Adipocyte (in vitro differentiated cells): ENCODE measurements at regions not wholly inside any gene's neighbourhood (a gene's known extent, or its start where the extent isn't known, plus 50 kb on each side); places are given as distances from the start of the nearest gene placed in this dataset.
"Not testable (repeated sequence)": the region's sequence is repeated elsewhere in the genome, so short reads cannot be mapped to it uniquely, and the experiment has no call there.

Source experiments
- DNase-seq: peaks from one replicate; pipeline ENCODE4 v3.0.0-alpha.2; 2015; ENCODE audit warnings: low read depth
- H3K27me3 ChIP-seq: replicated peaks from 2 replicates; pipeline ENCODE4 v1.7.0; 2013; ENCODE audit warnings: mild to moderate bottlenecking, low read length, moderate library complexity; ENCODE audit not compliant: control insufficient read depth, insufficient read depth
- H3K36me3 ChIP-seq: 2 replicates; pipeline ENCODE4 v1.7.0; 2013; ENCODE audit warnings: low read length, mild to moderate bottlenecking, moderate library complexity; ENCODE audit not compliant: control insufficient read depth, insufficient read depth, severe bottlenecking
- H3K4me1 ChIP-seq: 2 replicates; pipeline ENCODE4 v1.7.0; 2013; ENCODE audit warnings: mild to moderate bottlenecking, low read length, moderate library complexity; ENCODE audit not compliant: control insufficient read depth, insufficient read depth
- H3K4me3 ChIP-seq: 2 replicates; pipeline ENCODE4 v1.7.0; 2013; ENCODE audit warnings: mild to moderate bottlenecking, low read length, moderate library complexity
- H3K9ac ChIP-seq: 2 replicates; pipeline ENCODE4 v1.7.0; 2013; ENCODE audit warnings: mild to moderate bottlenecking, low read length, moderate library complexity
- H3K9me3 ChIP-seq: 2 replicates; pipeline ENCODE4 v1.7.0; 2013; ENCODE audit warnings: mild to moderate bottlenecking, low read length, moderate library complexity; ENCODE audit not compliant: control insufficient read depth

DNA sequence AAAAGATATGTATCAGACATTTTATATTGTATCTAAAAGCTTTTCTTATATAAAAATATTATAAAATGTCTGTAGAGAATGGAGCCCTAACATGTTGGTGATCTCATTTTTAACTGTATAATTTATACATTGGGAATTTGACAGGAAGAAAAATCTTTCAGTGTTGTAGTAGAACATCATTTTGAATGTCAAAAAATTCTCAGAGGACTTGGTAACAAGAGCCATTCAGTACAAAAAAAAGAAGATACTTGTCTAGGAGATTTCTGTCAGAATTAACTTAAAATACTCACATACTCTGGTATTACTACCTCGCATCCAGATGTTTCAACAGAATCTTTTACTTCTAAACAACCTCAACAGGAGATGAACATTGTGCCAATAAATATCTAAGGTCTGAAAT is 1277.9 kb downstream of the ROBO2 start:
- Histone ChIP-seq H3K36me3 (no peaks in the 10 kb centered on the region), H3K27me3 (no peaks in the 10 kb centered on the region), H3K9ac (no peak overlapping the region), H3K4me1 (no peaks in the 10 kb centered on the region), H3K9me3 (no peaks in the 10 kb centered on the region), H3K4me3 (no peak overlapping the region)
- no peak for DNase-seq

DNA sequence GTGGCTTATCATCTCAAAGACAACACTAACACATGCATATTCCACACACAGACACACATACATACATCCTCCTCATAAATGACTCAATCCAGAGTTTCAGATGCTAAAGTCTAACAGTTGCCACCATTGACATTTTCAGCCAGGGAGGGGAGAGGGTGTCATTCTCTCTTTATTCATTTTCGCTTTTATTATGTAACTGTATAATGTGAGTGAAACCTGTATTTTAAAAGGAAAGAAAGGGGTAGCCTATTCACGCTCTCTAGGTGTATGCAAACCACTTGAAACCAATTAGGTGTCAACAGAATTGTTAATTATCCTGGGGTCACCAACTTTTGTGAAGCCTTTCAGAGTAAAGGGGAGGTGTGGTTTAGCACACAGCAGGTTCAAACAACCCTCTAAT is 1282.9 kb downstream of the ROBO2 start:
- Histone ChIP-seq H3K36me3 (no peaks in the 10 kb centered on the region), H3K9me3 (no peaks in the 10 kb centered on the region), H3K9ac (no peak overlapping the region), H3K4me1 (no peaks in the 10 kb centered on the region), H3K27me3 (no peaks in the 10 kb centered on the region), H3K4me3 (no peak overlapping the region)
- DNase-seq, result no peak

DNA sequence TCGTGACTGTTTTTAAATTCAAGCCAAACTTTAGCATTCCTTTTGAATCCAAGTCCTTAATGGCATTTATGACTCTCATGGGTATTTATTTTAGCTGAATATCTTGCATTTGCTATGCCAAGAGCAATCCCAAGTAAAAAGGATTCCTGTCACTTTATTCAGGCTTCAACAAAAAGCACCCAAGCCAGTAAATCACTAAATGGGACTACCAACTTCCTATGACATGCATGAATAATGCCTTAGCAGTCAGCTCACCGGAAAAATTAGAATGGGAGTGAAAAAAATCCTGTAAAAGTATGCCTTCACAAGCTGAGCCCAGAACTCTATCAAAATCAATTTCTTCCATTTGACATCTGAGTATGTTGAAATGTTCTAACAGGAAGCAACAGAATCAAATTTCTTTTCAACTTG is 1297.9 kb downstream of the ROBO2 start:
- no peak overlapping the region for H3K4me3 ChIP-seq
- H3K9me3 ChIP-seq, result no peaks in the 10 kb centered on the region
- H3K36me3 ChIP-seq, result no peaks in the 10 kb centered on the region
- DNase-seq, result peak; percentile 68
- H3K4me1 ChIP-seq, result peaks cover 12% of the 10 kb centered on the region
- no peaks in the 10 kb centered on the region for H3K27me3 ChIP-seq
- H3K9ac ChIP-seq, result no peak overlapping the region

DNA sequence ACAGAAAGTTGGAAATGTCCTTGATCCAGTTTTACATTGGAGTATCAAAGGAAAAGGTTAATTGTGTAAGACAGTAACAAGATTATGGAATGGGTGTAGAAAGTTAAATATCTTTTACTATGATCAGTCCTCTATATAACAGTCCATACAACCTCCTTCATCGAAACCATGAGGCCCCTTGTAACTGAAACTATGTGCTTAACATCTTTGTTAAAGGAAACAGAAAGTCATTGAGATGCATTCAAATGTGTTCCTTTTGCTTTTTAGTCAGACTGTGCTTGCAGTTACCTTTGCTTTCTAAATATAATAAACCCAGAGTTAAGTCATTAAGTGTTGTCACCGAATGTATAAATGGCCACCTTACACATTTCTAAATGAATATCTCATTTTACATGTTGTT is 1298.5 kb downstream of the ROBO2 start:
- H3K4me1 ChIP-seq, result peaks cover 12% of the 10 kb centered on the region
- no peak overlapping the region for H3K9ac ChIP-seq
- H3K27me3 ChIP-seq, result no peaks in the 10 kb centered on the region
- H3K36me3 ChIP-seq, result no peaks in the 10 kb centered on the region
- DNase-seq, result peak; percentile 44
- H3K9me3 ChIP-seq, result no peaks in the 10 kb centered on the region
- no peak overlapping the region for H3K4me3 ChIP-seq

DNA sequence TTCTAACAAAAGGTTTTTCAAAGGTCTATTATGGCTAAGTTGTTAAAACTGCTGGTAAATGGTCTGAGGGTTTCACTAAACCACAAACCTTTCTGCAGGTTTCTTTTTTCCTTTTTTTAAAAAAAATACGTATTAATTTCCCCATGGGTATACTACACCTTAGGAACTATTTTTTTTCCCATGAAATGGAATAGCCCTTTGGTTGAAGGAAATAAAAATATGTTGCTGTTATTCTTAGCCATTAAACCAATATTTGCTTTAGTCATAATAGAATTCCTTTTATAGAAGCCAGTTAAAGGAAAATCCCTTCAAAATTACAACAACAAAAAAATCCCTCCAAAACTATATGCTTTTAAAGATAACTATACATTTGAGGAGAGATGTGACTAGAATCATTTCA is 1303.3 kb downstream of the ROBO2 start:
- no peaks in the 10 kb centered on the region for H3K27me3 ChIP-seq
- H3K36me3 ChIP-seq, result no peaks in the 10 kb centered on the region
- DNase-seq, result no peak
- H3K9me3 ChIP-seq, result no peaks in the 10 kb centered on the region
- no peak overlapping the region for H3K4me3 ChIP-seq
- no peak overlapping the region for H3K9ac ChIP-seq
- peaks cover 4% of the 10 kb centered on the region for H3K4me1 ChIP-seq

DNA sequence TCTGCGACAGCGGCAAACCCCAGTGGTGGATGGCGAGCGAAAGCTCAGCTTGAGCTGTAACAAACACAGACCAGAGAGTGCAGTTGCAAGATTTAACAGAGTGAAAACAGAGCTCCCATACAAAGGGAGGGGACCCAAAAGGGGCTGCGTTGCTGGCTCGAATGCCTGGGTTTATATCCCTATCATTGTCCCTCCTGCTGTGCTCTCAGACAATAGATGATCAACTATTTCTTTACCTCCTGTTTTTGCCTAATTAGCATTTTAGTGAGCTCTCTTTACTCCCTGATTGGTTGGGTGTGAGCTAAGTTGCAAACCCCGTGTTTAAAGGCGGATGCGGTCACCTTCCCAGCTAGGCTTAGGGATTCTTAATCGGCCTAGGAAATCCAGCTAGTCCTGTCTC is 1304.4 kb downstream of the ROBO2 start:
- not testable (repeated sequence) for H3K9me3 ChIP-seq, H3K4me3 ChIP-seq, DNase-seq, H3K4me1 ChIP-seq, H3K36me3 ChIP-seq, H3K9ac ChIP-seq, H3K27me3 ChIP-seq

DNA sequence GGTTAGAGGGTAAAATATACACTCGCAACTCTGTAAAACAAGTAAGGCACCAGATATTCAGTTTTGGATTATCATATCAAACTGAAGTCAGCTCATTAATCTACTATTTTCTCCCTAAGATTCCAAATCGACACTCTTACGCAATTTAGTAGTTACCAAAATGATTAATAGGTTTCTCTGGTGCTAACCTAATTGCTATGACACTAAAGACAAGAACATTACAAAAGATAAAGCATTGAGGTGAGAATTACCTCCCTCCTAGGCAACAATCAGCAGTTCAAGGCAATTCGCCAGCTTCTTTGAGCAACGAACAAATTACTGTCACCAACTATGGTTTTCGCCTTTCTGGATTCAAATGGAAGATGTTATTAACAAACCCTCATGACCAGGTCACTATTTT is 1305.0 kb downstream of the ROBO2 start:
- DNase-seq, result no peak
- no peaks in the 10 kb centered on the region for H3K9me3 ChIP-seq
- H3K9ac ChIP-seq, result no peak overlapping the region
- H3K27me3 ChIP-seq, result no peaks in the 10 kb centered on the region
- no peak overlapping the region for H3K4me3 ChIP-seq
- no peaks in the 10 kb centered on the region for H3K36me3 ChIP-seq
- no peaks in the 10 kb centered on the region for H3K4me1 ChIP-seq

DNA sequence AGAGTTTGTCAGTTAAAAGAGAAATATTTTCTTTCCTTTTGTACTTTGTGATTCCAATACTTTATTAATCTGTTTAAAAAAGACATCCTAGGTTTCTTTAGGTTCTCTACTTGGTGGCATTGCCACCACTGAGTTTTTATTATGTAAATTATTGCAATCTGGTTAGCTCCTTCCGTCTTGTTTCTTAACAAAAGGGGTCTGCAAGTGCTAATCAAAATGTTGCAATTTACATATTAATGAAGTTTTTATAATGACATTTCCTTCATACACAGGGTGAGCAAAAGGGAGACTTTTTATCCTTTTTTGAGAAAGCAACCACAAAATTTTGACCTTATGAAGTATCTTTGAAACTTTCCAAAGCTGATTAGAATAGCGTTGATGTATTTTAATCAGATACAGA is 1307.3 kb downstream of the ROBO2 start:
- DNase-seq, result no peak
- Histone ChIP-seq H3K9ac (no peak overlapping the region), H3K9me3 (no peaks in the 10 kb centered on the region), H3K4me3 (no peak overlapping the region), H3K36me3 (no peaks in the 10 kb centered on the region), H3K27me3 (no peaks in the 10 kb centered on the region), H3K4me1 (no peaks in the 10 kb centered on the region)

DNA sequence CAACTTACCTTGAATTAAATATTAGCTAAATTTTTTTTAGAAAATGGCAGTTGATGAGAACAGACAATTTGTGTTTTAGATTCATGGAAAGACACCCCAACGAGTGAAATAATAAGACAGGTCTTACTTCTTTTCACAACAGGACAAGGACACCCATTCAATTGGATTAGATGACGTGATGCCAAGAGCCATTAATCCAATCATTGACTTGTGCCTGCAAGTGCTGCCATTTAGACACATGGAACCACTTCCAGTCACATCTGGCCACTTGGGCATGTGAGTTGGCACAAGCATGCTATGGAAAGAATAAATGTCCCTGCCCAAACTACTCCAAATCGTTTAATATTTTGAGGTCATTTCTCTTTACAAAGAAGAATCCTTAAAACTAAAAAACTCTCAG is 1308.8 kb downstream of the ROBO2 start:
- no peak overlapping the region for H3K9ac ChIP-seq
- no peaks in the 10 kb centered on the region for H3K36me3 ChIP-seq
- no peak overlapping the region for H3K4me3 ChIP-seq
- H3K27me3 ChIP-seq, result no peaks in the 10 kb centered on the region
- no peak for DNase-seq
- H3K4me1 ChIP-seq, result no peaks in the 10 kb centered on the region
- no peaks in the 10 kb centered on the region for H3K9me3 ChIP-seq

DNA sequence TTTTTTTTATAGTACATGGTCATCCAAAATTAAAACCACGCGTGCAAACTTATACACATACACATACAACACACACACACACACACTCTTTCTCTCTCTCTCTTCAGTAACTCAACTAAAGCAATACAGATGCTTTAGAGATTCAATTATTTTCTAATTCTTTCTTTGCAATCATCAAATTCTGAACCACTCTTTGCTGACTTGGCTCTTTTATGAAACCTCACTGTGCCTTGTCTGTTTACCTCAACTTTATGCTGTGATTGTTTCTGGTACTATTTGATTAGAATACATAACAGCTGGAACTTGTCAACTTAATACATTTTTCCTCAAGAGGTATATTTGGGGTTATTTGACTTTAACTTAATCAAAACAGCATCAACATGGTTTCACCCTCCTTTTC is 1309.7 kb downstream of the ROBO2 start:
- H3K4me1 ChIP-seq, result no peaks in the 10 kb centered on the region
- no peaks in the 10 kb centered on the region for H3K9me3 ChIP-seq
- no peaks in the 10 kb centered on the region for H3K27me3 ChIP-seq
- H3K4me3 ChIP-seq, result no peak overlapping the region
- H3K36me3 ChIP-seq, result no peaks in the 10 kb centered on the region
- no peak overlapping the region for H3K9ac ChIP-seq
- DNase-seq, result no peak

DNA sequence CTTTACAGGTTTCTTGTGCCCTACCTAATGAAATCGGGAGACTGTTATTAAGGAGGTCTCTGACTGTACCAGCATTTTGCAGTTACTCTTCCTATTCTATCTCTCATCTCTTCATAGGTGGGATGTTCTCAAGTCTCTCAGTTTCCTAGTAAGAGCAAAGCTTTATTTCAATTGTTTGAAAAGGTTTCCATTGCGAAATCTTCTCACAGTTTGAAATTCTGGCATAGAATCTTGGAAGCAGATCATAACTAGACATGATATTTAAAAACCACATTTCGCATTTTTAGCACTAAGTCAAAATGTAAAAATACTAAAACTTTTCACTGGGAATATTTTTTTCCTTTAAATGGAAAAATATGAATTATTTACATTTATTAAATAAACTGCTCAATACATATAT is 1311.4 kb downstream of the ROBO2 start:
- H3K36me3 ChIP-seq, result no peaks in the 10 kb centered on the region
- no peak overlapping the region for H3K9ac ChIP-seq
- H3K4me3 ChIP-seq, result no peak overlapping the region
- peak; percentile 66 for DNase-seq
- no peaks in the 10 kb centered on the region for H3K9me3 ChIP-seq
- no peaks in the 10 kb centered on the region for H3K27me3 ChIP-seq
- H3K4me1 ChIP-seq, result no peaks in the 10 kb centered on the region

DNA sequence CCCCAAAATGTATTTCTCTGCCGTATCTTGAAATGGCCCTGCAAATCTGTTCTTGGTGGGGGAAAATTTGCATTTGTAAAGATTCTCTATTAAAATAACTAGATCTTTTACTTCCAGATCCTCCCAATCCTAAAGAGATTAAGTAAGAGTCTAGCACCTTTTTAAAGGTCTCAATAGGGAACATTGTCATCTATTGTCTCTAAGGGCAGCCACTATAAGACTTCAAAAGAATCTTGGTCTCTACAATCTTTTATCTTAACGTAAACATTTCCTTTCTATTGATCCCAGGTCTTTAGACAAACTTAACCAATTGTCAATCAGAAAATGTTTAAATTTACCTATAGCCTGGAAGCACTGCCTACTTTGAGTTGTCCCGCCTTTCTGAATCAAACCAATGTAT is 1313.3 kb downstream of the ROBO2 start:
- Histone ChIP-seq H3K9me3 (no peaks in the 10 kb centered on the region), H3K27me3 (no peaks in the 10 kb centered on the region), H3K4me3 (no peak overlapping the region), H3K36me3 (no peaks in the 10 kb centered on the region), H3K4me1 (no peaks in the 10 kb centered on the region), H3K9ac (no peak overlapping the region)
- DNase-seq, result no peak
